GM19468 (cell line): ENCODE measurements at regions not wholly inside any gene's neighbourhood (a gene's known extent, or its start where the extent isn't known, plus 50 kb on each side); places are given as distances from the start of the nearest gene placed in this dataset.

Source experiments
- ATAC-seq: cut with Tn5 transposase; IDR thresholded peaks from one replicate; pipeline ENCODE4 v1.9.1; 2021; ENCODE audit warnings: mild to moderate bottlenecking, moderate library complexity, moderate number of reproducible peaks; ENCODE audit not compliant: unreplicated experiment; ENCODE audit errors: extremely low read depth

GRCh38 chr11:128180441-128181087 lies 406.8 kb downstream of the ETS1 start:
- no peak for ATAC-seq

DNA sequence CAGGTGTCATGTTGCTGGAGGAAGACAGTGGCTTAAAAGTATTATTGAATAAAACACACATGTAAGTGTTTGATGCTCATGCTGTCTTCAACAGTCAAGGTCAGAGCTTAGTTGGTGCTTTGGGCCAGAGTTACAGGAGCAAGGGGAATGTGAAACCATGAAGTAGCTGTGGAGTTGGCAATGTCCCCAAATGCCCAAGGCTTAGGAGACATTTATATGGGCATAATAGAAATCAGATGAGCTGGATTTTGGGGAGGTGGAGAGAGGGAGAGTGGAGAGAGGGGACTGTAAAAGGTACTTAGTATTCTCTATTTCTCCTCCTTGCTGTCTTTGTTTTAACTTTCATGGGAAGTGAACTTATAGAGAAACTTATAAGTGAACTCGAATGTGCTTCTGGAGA lies 407.8 kb downstream of the ETS1 start:
- ATAC-seq, result no peak

DNA sequence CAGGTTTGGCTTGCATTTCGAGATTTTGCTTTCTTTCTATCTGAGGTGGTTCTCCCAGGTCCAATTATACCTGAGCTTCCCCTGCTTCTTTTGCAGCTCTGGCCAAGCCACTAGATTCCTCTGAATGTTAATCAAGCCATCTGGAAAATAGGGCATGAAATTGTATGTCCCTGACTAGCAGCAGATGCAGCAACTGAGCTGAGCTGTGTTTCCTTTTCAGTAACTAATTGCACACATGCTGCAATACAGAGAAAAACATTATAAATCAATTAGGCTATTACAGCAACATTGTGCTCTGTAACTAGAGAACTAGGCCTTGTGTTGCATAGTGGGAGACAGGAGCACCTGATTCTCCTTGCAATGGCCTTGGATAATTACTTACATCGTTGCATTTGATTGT lies 408.3 kb downstream of the ETS1 start:
- ATAC-seq, result no peak

GRCh38 chr11:128174465-128175291 lies 412.7 kb downstream of the ETS1 start:
- ATAC-seq, result no peak

GRCh38 chr11:128172046-128172878 lies 415.1 kb downstream of the ETS1 start:
- ATAC-seq, result no peak

GRCh38 chr11:128171506-128171905 lies 415.9 kb downstream of the ETS1 start:
- no peak for ATAC-seq

DNA sequence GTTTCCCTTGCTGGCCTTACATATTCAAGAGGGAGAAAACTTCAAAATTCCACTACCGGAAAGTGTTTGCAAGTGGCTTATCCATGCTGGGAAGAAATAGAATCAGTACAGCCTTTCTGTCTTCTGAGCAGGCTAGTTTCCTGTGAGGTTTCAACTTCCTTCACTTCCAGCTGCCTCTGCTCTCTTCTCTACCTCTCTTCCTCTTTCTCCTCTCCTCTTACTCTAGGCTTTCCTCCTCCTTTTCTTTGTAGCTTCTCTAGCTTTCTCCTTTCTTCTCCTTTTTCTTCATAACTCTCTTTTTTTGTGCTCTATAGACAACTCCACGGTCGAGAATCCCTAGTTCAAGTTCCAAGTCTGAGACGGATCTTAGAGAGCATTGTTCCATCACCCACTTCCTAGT lies 421.8 kb downstream of the ETS1 start:
- no peak for ATAC-seq

GRCh38 chr11:128164080-128164741 lies 423.1 kb downstream of the ETS1 start:
- no peak for ATAC-seq

GRCh38 chr11:128161994-128162393 lies 425.4 kb downstream of the ETS1 start:
- ATAC-seq, result no peak

GRCh38 chr11:128161436-128161835 lies 425.9 kb downstream of the ETS1 start:
- ATAC-seq, result no peak

- no peak for ATAC-seq
Observed at GRCh38 chr11:128158860-128159259, 428.5 kb downstream of the ETS1 start.

DNA sequence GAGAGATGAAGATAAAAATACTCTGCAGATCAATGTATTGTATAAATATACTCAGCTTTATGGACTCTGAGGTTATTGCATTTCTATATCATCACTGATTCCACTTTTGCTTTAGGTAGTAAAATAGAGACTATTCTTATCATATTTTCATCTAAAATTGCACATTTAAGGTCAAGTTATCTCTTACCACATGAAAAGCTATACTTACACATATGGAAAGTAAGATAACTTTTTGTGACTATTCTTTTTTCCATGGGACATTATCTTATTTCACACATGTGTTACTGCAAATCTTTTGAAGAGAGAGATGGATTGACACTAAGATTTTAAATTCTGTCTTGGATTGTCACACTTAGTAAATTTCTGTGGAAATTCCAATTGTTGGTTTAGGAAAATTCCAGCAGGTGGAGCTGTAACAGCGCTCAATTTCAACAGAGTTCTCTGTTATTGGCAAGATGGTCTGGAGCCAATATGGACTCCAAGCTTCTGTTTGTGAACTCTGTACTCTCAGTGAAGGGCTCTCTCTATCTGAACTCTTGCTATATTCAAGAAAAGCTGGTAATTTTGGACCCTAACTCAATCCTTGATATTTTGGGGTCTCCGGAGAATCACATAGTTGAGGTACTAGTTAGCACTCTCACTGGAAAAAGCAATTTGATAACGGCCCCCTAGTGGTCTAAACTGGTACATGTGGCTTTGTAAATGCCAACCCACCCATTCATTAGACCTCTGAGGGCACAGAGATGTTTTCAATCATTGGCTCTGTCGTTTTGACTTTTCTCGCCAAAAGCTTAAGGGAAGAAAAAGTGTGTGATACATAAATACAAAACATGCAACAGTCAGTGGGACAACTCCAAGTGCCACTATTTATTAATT lies 429.7 kb downstream of the ETS1 start:
- peak; percentile 44 for ATAC-seq

- no peak for ATAC-seq
Observed at GRCh38 chr11:128156486-128156885, 430.9 kb downstream of the ETS1 start.

DNA sequence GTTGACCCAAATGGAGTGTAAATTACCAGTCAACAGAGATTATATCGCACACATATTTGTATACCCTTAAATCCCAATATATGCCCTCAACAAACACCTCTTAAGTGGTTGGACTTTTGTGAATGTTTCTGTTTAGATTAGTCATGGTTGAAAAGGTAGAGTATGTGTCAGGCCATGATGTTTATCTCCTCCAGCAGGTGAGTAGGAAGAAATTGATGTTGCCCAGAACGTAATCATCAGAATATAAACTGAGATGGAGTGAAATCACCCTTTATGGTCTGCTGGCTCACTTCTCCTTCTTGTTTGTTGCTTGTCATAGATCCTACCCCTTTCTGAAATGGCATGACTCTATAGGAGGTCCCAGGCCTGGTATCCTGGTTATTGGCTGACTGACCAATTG lies 431.8 kb downstream of the ETS1 start:
- ATAC-seq, result no peak

GRCh38 chr11:128153697-128154048 lies 433.7 kb downstream of the ETS1 start:
- ATAC-seq, result no peak

DNA sequence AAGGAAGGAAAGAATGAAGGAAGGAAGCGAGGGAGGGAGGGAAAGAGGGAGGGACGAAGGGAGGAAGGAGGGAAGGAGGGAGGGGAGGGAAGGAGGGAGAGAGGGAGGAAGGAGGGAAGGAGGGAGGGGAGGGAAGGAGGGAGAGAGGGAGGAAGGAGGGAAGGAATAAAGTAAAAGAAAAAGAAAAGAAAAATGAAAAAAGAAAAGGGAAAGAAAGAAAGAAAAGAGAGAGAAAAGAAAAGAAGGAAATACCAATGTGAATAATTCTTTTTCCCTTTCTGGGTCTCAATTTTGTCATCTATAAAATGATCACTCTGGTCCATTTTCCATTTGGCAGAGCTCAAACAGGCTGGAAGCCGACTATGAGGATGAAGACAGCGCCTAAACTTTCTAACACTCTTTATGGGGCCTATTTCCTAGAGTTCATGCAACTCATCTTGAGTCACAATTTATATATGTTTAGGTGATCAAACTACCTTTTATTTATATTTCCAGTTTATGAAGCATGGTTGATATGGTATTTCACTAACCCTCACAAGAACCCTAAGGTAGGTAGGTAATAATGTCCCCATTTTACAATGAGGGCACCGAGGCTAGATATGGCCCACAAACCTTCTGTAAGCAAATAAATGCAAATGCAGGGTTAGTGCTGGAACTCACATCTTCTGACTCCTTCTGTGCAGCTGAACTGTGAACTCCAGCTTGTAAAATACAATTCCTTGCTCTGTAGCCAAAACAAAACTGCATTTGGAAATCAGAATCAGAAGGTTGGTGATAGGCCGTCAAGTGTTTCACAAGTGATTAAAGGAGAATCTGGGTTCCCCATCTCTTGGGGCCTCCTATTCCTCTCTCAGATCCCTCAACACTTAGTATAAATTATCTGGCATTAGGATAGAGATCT lies 434.3 kb downstream of the ETS1 start:
- no peak for ATAC-seq

DNA sequence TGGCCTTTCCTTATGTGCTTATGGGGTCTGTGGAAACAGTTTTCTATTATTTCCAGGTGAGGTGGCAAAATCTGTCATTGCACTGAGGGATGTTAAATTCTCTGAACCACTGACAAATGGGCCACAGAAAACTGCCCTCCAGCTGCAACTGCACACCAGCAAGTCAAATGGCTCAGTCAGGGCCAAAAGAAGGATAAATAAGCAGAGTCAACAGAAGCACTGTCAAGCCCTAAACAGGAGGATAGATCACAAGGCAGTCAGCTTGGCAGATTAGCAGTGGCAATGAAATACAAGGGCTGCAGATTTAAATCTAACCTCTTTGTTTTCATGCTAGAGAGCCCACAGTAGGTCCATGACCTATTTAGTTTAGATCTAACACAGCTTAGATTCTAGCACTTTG lies 435.6 kb downstream of the ETS1 start:
- ATAC-seq, result no peak

- no peak for ATAC-seq
Observed at GRCh38 chr11:128151338-128151737, 436.0 kb downstream of the ETS1 start.

- ATAC-seq, result no peak
Observed at GRCh38 chr11:128148208-128148607, 439.1 kb downstream of the ETS1 start.
